LNCaP clone FGC (cell line): ENCODE measurements at regions not wholly inside any gene's neighbourhood (a gene's known extent, or its start where the extent isn't known, plus 50 kb on each side); places are given as distances from the start of the nearest gene placed in this dataset.

Experiments used
- DNase-seq: peaks from one replicate; pipeline ENCODE4 v3.0.0-alpha.2; 2011; ENCODE audit warnings: low read depth
- H3K4me3 ChIP-seq: 2 replicates; pipeline ENCODE4 v1.5.1; 2011; ENCODE audit warnings: mild to moderate bottlenecking, low read depth, low read length, control low read depth
- TF ChIP-seq, protein P1 (sequence below): IDR thresholded peaks from 2 replicates; pipeline ENCODE4 v1.5.1; 2012; ENCODE audit warnings: mild to moderate bottlenecking; ENCODE audit not compliant: control insufficient read depth, insufficient read depth; ENCODE audit errors: extremely low read depth

GRCh38 chr6:40011844-40012243 is 77.6 kb upstream of the MOCS1 start:
- TF ChIP-seq, protein P1, sequence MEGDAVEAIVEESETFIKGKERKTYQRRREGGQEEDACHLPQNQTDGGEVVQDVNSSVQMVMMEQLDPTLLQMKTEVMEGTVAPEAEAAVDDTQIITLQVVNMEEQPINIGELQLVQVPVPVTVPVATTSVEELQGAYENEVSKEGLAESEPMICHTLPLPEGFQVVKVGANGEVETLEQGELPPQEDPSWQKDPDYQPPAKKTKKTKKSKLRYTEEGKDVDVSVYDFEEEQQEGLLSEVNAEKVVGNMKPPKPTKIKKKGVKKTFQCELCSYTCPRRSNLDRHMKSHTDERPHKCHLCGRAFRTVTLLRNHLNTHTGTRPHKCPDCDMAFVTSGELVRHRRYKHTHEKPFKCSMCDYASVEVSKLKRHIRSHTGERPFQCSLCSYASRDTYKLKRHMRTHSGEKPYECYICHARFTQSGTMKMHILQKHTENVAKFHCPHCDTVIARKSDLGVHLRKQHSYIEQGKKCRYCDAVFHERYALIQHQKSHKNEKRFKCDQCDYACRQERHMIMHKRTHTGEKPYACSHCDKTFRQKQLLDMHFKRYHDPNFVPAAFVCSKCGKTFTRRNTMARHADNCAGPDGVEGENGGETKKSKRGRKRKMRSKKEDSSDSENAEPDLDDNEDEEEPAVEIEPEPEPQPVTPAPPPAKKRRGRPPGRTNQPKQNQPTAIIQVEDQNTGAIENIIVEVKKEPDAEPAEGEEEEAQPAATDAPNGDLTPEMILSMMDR, result no peak
- no peak overlapping the region for H3K4me3 ChIP-seq
- no peak for DNase-seq

DNA sequence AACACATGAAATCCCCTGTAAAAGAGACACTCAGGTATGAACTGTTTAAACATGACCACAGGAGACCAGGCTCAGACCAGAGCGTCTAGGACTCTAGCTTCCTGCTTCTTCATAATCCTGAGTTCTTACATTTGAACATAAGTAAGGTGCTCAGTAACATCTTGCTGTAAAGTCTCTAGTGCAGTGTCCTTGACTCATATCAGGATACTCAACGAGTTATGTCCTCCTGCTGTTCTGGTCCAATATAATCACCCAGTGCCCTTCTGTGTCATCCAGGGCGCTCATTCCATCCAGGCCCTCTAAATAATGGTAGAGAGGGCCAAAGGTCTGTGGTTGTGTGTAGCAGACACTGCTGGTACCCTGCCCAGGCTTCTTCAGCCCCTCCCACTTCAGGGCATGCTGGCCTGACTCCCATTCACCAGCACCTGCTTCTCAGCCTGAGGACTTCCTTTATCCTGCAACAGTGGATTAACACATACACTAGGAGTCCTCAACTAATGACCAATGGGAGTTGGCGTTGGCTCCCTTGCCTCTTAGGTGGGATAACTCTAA is 66.8 kb upstream of the MOCS1 start:
- TF ChIP-seq, protein P1, result no peak
- no peak for DNase-seq

DNA sequence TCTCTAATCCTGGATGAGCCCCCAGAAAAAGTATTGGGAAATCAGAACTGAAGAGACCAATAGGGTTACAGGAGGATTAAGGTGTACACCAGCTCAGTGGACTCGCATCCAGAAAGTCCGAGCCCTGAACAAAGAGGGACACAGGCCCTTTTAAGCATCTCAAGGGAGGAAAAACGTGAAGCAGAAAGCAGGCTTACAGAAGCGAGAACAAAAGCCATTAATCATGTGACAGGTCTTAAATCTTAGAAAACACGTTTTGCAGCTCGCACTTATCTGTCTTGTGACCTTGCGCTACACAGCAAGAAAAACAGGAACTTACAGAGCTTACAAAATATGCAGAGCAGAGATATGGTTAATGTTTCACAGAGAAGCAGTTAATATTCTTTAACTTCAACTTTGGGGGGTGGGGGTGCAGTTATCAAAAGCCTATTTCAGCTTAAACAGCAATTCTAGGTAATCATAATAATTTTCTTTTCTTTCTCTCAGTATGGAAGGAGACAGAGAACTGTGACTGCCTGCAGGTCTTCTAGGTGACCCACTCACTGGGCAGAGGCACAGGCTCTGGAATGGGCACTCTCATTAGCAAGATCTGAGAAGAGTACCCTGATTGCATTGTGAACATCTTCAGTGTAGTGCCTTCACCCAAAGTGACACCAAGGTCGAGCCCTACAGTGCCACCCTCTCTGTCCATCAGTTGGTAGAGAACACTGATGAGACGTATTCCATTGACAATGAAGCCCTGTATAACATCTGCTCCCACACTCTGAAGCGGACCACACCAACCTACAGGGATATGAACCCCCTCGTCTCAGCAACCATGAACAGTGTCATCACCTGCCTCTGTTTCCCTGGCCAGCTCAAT is 65.0 kb upstream of the MOCS1 start:
- no peak for DNase-seq
- no peak overlapping the region for H3K4me3 ChIP-seq
- TF ChIP-seq, protein P1, result no peak

More for the DNA sequence above, 66.8 kb upstream of the MOCS1 start:
- H3K4me3 ChIP-seq, result no peak overlapping the region

GRCh38 chr6:39998126-39998525 is 63.9 kb upstream of the MOCS1 start:
- TF ChIP-seq, protein P1, result no peak
- H3K4me3 ChIP-seq, result no peak overlapping the region
- no peak for DNase-seq

GRCh38 chr6:39997101-39997635 is 62.9 kb upstream of the MOCS1 start:
- TF ChIP-seq, protein P1, result no peak
- no peak overlapping the region for H3K4me3 ChIP-seq
- no peak for DNase-seq

DNA sequence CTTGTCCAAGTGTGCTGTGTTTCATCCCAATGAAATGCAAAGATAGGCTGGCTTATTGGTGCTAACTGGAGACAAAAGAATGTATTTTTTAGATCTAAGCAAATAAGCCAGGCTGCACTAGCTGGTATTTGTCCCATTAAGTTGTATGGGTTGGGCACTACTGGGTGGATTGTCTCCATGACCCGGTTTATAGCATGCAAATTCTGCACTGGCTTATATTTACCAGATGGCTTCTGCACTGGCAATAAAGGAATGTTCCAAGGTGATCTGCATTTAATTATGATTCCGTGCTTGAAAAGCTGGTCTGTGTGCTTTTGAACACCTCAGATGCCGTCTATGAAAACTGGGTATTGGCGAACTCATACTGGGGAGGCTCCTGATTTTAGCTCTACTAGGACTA is 61.4 kb upstream of the MOCS1 start:
- no peak overlapping the region for H3K4me3 ChIP-seq
- no peak for DNase-seq
- TF ChIP-seq, protein P1, result no peak
